Ishikawa (cell line): ENCODE measurements at regions not wholly inside any gene's neighbourhood (a gene's known extent, or its start where the extent isn't known, plus 50 kb on each side); places are given as distances from the start of the nearest gene placed in this dataset.

Experiments
- EP300 ChIP-seq: IDR thresholded peaks from 2 replicates; pipeline ENCODE4 v1.6.1; 2012; ENCODE audit warnings: borderline replicate concordance
- FOXM1 ChIP-seq: IDR thresholded peaks from 2 replicates; pipeline ENCODE4 v1.6.1; 2012; ENCODE audit warnings: low read depth, borderline replicate concordance
- NFIC ChIP-seq: IDR thresholded peaks from 2 replicates; pipeline ENCODE4 v1.6.1; 2012
- RAD21 ChIP-seq: IDR thresholded peaks from 2 replicates; pipeline ENCODE4 v1.6.1; 2012; ENCODE audit warnings: low read depth
- TEAD4 ChIP-seq: IDR thresholded peaks from 2 replicates; pipeline ENCODE4 v1.6.1; 2012
- USF1 ChIP-seq: IDR thresholded peaks from 2 replicates; pipeline ENCODE4 v1.6.1; 2012
- YY1 ChIP-seq: IDR thresholded peaks from 2 replicates; pipeline ENCODE4 v1.6.1; 2012; ENCODE audit warnings: low read depth
- TF ChIP-seq, protein P1 (sequence below): IDR thresholded peaks from 2 replicates; pipeline ENCODE4 v1.6.1; 2012

DNA sequence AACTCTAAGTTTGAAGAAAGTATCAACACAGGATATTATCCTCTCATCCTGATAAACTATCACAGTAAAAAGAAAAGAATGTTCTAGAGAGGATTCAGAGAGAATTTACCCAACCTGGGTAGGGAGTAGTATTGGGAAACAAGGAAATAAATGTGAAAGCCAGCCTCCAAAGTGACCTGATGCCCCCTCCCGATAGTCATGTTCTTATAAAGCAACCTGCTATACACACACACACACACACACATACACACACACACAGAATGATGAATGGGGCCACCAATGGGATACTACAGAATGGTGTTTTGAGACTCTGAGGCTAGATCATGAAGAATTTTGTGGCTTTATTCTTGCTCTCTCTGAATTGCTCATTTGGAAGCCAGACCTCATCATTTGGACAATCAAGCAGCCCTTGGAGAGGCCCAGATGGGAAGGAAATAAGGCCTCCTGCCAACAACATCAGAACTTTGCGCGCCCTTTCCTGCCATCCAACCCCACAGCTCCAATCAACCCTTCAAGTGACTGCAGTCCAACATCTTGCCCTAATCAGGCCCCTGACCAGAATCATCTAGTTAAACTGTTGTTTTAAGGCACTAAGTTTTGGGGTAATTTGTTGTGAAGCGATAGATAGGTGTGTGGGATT, 807.9 kb upstream of the ARGLU1 start:
- TF ChIP-seq RAD21 = no peak
- no peak for TF ChIP-seq EP300
- TF ChIP-seq TEAD4 = no peak
- no peak for TF ChIP-seq YY1
- TF ChIP-seq FOXM1 = no peak
- TF ChIP-seq NFIC = no peak
- TF ChIP-seq, protein P1, sequence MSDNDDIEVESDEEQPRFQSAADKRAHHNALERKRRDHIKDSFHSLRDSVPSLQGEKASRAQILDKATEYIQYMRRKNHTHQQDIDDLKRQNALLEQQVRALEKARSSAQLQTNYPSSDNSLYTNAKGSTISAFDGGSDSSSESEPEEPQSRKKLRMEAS = no peak
- TF ChIP-seq USF1 = no peak
